GM23248 (cell line): ENCODE measurements at regions not wholly inside any gene's neighbourhood (a gene's known extent, or its start where the extent isn't known, plus 50 kb on each side); places are given as distances from the start of the nearest gene placed in this dataset.

ENCODE experiments used
- DNase-seq: peaks from one replicate; pipeline ENCODE4 v3.0.0-alpha.2; 2015
- H2AFZ ChIP-seq: fragments of 200-600 bp; sonication (generic); 2 replicates; pipeline ENCODE4 v1.6.1; 2016; ENCODE audit warnings: antibody characterized with exemption
- H3F3A ChIP-seq: fragments of 200-600 bp; sonication (generic); 2 replicates; pipeline ENCODE4 v1.6.1; 2016; ENCODE audit warnings: mild to moderate bottlenecking, antibody characterized with exemption, mixed run types; ENCODE audit not compliant: insufficient read depth
- H3K27ac ChIP-seq: fragments of 200-600 bp; sonication (generic); 2 replicates; pipeline ENCODE4 v1.5.1; 2016; ENCODE audit warnings: mild to moderate bottlenecking
- H3K27me3 ChIP-seq: fragments of 200-600 bp; sonication (generic); replicated peaks from 2 replicates; pipeline ENCODE4 v1.6.1; 2016; ENCODE audit warnings: mild to moderate bottlenecking; ENCODE audit not compliant: insufficient read depth
- H3K36me3 ChIP-seq: fragments of 200-600 bp; sonication (generic); 2 replicates; pipeline ENCODE4 v1.6.1; 2016; ENCODE audit warnings: low read depth, mild to moderate bottlenecking
- H3K4me1 ChIP-seq: fragments of 200-600 bp; sonication (generic); 2 replicates; pipeline ENCODE4 v1.6.1; 2016; ENCODE audit warnings: mild to moderate bottlenecking; ENCODE audit not compliant: insufficient read depth
- H3K4me2 ChIP-seq: fragments of 200-600 bp; sonication (generic); one replicate; pipeline ENCODE4 v1.6.1; 2016; ENCODE audit warnings: mild to moderate bottlenecking; ENCODE audit not compliant: unreplicated experiment
- H3K4me3 ChIP-seq: fragments of 200-600 bp; sonication (generic); 2 replicates; pipeline ENCODE4 v1.5.1; 2016; ENCODE audit warnings: mild to moderate bottlenecking
- H3K79me2 ChIP-seq: fragments of 200-600 bp; sonication (generic); 2 replicates; pipeline ENCODE4 v1.6.1; 2016; ENCODE audit warnings: mild to moderate bottlenecking; ENCODE audit not compliant: insufficient read depth
- H3K9ac ChIP-seq: fragments of 200-600 bp; sonication (generic); 2 replicates; pipeline ENCODE4 v1.6.1; 2016; ENCODE audit warnings: mild to moderate bottlenecking
- H3K9me2 ChIP-seq: fragments of 200-600 bp; sonication (generic); 2 replicates; pipeline ENCODE4 v1.6.1; 2016; ENCODE audit warnings: mixed run types, mild to moderate bottlenecking, moderate library complexity; ENCODE audit not compliant: insufficient read depth
- H3K9me3 ChIP-seq: fragments of 200-600 bp; sonication (generic); one replicate; pipeline ENCODE4 v1.6.1; 2017; ENCODE audit warnings: low read depth
- H4K20me1 ChIP-seq: fragments of 200-600 bp; sonication (generic); 2 replicates; pipeline ENCODE4 v1.6.0; 2016; ENCODE audit not compliant: insufficient read depth
- EZH2 ChIP-seq: fragments of 200-600 bp; sonication (generic); IDR thresholded peaks from 2 replicates; pipeline ENCODE4 v1.6.1; 2018; ENCODE audit warnings: antibody characterized with exemption, mild to moderate bottlenecking; ENCODE audit not compliant: insufficient read depth, poor library complexity, severe bottlenecking
- EZH2phosphoT487 ChIP-seq: fragments of 200-600 bp; sonication (generic); IDR thresholded peaks from 2 replicates; pipeline ENCODE4 v1.6.1; 2018; ENCODE audit warnings: antibody characterized with exemption, moderate library complexity, mild to moderate bottlenecking, low read depth; ENCODE audit not compliant: insufficient read depth
- WGBS, 2 experiments: methylation state at CpG; one replicate each; pipeline ENCODE4 v1.1.6; 2015 to 2017; ENCODE audit warnings: low lambda C conversion rate in 2 of 2, low coverage in 1 of 2; ENCODE audit errors: missing lambda C conversion rate in 2 of 2; 5-methylcytosine and 5-hydroxymethylcytosine counted together
- in situ Hi-C: fragments of 300-500 bp; cut with MboI; formaldehyde crosslinking; loops from 2 replicates; pipeline ENCODE4 v1.15.0; 2020

DNA sequence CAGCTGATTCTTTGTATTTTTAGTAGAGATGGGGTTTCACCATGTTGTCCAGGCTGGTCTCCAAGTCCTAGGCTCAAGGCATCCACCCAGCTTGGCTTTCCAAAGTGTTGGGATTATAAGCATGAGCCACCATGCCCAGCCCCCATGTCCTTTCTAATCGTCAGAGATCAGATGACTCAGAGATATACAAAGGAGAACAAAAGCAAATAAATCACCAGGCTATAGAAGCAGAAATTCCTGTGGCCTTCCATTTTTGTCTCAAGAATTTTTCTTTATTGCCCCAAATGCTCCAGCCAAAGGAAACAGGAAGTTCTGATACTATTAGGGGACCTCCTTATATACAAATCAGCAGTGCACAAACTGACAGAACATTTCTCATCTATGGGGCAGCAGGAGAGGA, 207.8 kb downstream of the RFC3 start:
- Histone ChIP-seq H3K9me3 (peaks cover 4% of the 10 kb centered on the region), H3K9ac (no peak overlapping the region), H2AFZ (no peak overlapping the region), H3K9me2 (no peaks in the 10 kb centered on the region), H3K27me3 (no peaks in the 10 kb centered on the region), H3F3A (no peaks in the 10 kb centered on the region), H3K4me2 (no peak overlapping the region), H3K4me3 (no peak overlapping the region), H3K27ac (no peak overlapping the region), H3K4me1 (no peaks in the 10 kb centered on the region; the same call in 1 of the 2 replicates), H4K20me1 (no peaks in the 10 kb centered on the region), H3K79me2 (no peaks in the 10 kb centered on the region), H3K36me3 (no peaks in the 10 kb centered on the region)
- WGBS, 2 experiments: 0 to 6% methylated on average over 1 of the region's 1 CpG
- in situ Hi-C loops: no loop called here
- TF ChIP-seq EZH2 (no peak), EZH2phosphoT487 (no peak)
- DNase-seq: peak; percentile 56

DNA sequence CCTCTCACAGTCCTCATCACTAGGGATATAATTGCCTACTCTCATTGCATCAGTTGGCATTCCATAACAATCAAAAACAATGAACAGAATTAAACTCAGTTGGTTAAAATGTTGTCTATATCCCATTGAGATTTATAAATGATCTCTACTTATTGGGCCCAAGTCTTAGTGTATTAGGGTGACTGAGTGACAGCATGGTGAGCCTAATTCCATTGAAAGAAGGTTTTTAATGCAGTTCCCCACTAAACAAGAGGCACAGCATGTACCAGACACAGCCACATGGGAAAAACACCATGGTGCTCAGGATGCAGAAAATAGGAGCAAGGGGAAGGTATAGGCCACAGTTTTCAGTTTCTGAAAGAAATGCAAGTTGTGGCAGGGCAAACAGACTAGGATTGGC, 208.4 kb downstream of the RFC3 start:
- Histone ChIP-seq H2AFZ (no peak overlapping the region), H3K36me3 (no peaks in the 10 kb centered on the region), H3F3A (no peaks in the 10 kb centered on the region), H3K27me3 (no peaks in the 10 kb centered on the region), H3K4me2 (no peak overlapping the region), H3K9me2 (no peaks in the 10 kb centered on the region), H3K9ac (no peak overlapping the region), H4K20me1 (no peaks in the 10 kb centered on the region), H3K9me3 (peaks cover 4% of the 10 kb centered on the region), H3K27ac (no peak overlapping the region), H3K4me1 (no peaks in the 10 kb centered on the region; the same call in 1 of the 2 replicates), H3K79me2 (no peaks in the 10 kb centered on the region), H3K4me3 (no peak overlapping the region)
- in situ Hi-C loops: no loop called here
- TF ChIP-seq EZH2 (no peak), EZH2phosphoT487 (no peak)
- DNase-seq: no peak

DNA sequence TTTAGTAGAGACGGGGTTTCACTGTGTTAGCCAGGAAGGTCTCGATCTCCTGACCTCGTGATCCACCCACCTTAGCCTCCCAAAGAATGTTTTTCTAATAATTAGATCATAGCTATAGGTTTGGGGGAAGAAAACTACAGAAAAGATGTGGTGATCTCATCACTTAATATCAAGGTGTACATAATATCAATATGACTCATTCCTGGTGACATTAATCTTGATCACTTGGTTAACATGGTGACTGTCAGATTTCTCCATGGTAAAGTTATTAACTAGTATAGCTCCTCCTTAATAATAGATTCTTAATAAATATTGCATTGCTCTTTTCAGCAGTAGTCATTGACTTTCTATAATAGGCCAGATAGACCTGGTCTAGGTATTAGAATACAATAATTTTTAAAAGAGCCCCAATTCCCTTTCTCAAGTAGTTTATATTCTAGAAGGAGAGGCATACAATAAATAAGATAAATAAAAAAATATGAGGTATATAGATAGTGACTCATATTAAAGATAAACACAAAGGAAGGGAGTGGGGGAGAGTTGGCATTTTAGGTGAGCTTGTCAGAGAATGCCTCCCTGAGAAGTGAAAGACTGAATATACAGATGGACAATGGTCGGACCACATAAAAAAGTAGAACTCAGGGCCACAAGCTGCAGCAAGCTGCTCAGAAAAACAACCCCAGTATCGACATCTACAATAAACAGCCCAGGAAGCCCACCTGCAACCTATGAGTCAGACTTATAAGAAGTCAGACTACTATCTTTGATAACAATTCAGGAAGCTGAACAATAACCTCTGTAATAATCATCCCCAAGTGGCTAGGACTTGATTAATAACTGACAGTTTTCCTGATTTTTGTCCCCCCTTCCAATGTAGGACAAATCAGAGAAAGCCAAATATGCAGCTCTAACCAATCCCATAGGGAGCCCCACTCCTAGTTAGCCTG, 210.8 kb downstream of the RFC3 start:
- Histone ChIP-seq H3K27me3 (no peaks in the 10 kb centered on the region), H3K4me2 (no peak overlapping the region), H3K4me3 (no peak overlapping the region), H4K20me1 (no peaks in the 10 kb centered on the region), H3K4me1 (no peaks in the 10 kb centered on the region; the same call in 1 of the 2 replicates), H3F3A (no peaks in the 10 kb centered on the region), H2AFZ (no peak overlapping the region), H3K9me2 (no peaks in the 10 kb centered on the region), H3K9me3 (no peaks in the 10 kb centered on the region), H3K36me3 (no peaks in the 10 kb centered on the region), H3K79me2 (no peaks in the 10 kb centered on the region), H3K27ac (no peak overlapping the region), H3K9ac (no peak overlapping the region)
- no peak for DNase-seq
- in situ Hi-C loops: no loop called here
- no peak for TF ChIP-seq EZH2phosphoT487
- TF ChIP-seq EZH2: no peak
- WGBS, 2 experiments: 74 to 80% methylated on average over 5 of the region's 5 CpGs

DNA sequence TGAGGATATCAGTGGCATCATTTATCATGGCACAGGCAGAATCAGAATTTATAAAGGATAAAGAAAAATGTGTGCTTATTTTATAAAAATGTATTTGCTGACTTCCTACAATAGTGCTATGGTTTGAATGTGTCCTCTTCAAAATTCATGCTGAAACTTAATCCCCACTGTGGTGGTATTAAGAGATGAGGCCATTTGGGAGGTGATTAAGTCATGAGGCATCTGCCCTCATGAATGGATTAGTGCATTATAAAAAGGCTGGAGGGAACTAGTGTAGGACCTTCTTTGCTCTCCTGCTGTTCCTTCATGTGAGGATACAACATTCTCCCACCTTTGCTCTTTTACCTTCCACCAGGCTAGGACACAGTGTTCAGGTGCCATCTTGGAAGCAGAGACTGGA, 212.8 kb downstream of the RFC3 start:
- Histone ChIP-seq H4K20me1 (no peaks in the 10 kb centered on the region), H3K79me2 (no peaks in the 10 kb centered on the region), H3K9me3 (no peaks in the 10 kb centered on the region), H3K4me1 (no peaks in the 10 kb centered on the region; the same call in 1 of the 2 replicates), H3F3A (peaks cover 6% of the 10 kb centered on the region), H3K9ac (no peak overlapping the region), H3K9me2 (no peaks in the 10 kb centered on the region), H3K4me2 (no peak overlapping the region), H3K4me3 (no peak overlapping the region), H2AFZ (no peak overlapping the region), H3K27me3 (no peaks in the 10 kb centered on the region), H3K27ac (no peak overlapping the region), H3K36me3 (no peaks in the 10 kb centered on the region)
- in situ Hi-C loops: no loop called here
- TF ChIP-seq EZH2phosphoT487 (no peak), EZH2 (no peak)
- peak; percentile 22 for DNase-seq

DNA sequence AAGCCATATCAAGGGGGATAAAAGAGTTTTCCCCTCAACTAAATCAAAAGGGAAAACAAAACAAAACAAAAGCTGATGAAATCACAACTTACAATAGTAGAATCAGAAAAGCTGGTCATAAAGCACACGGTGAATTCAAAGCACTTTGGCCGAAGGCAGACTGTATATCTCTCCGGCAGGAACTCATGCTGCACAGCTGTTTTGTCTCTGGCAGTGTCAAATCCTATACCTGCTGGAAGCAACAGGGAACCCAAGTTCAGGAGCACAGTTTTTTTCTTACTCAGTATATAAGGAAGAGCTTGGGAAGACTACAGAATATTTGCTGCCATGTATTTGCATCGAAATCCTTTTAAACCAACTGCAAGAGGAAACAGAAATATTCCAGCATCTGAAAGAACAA, 213.7 kb downstream of the RFC3 start:
- Histone ChIP-seq H3K4me2 (no peak overlapping the region), H3K79me2 (no peaks in the 10 kb centered on the region), H3K9me3 (no peaks in the 10 kb centered on the region), H3K9ac (no peak overlapping the region), H3F3A (peaks cover 14% of the 10 kb centered on the region), H3K36me3 (no peaks in the 10 kb centered on the region), H3K9me2 (no peaks in the 10 kb centered on the region), H3K4me3 (no peak overlapping the region), H3K4me1 (0 out of 2 replicates have a peak, but pooled peaks cover 6% of the 10 kb centered on the region), H3K27ac (no peak overlapping the region), H3K27me3 (no peaks in the 10 kb centered on the region), H2AFZ (no peak overlapping the region), H4K20me1 (no peaks in the 10 kb centered on the region)
- no peak for TF ChIP-seq EZH2phosphoT487
- TF ChIP-seq EZH2: no peak
- 53 to 55% methylated on average over 4 of the region's 4 CpGs for WGBS, 2 experiments
- DNase-seq: no peak
- in situ Hi-C loops: no loop called here
